ENCODE measurements at regions not wholly inside any gene's neighbourhood (a gene's known extent, or its start where the extent isn't known, plus 50 kb on each side); places are given as distances from the start of the nearest gene placed in this dataset.
"Not testable (repeated sequence)": the region's sequence is repeated elsewhere in the genome, so short reads cannot be mapped to it uniquely, and the experiment has no call there.

- Histone ChIP-seq H3K27ac (no peak overlapping the region), H3K36me3 (no peaks in the 10 kb centered on the region), H3K4me3 (no peak overlapping the region), H3K9me3 (replicated peaks) (no peaks in the 10 kb centered on the region), H3K27me3 (replicated peaks) (no peaks in the 10 kb centered on the region), H3K4me1 (replicated peaks) (no peaks in the 10 kb centered on the region)
- DNase-seq (ENCODE audit: low read depth in 1 of 2, low spot score in 2 of 2) = no peak
These were observed 461.5 kb upstream of the PROX1 start for GRCh38 chr1:213526306-213526705.

GRCh38 chr1:213530611-213531320 lies 457.0 kb upstream of the PROX1 start:
- H3K4me1 ChIP-seq (replicated peaks) = no peaks in the 10 kb centered on the region
- no peak for DNase-seq (ENCODE audit: low read depth in 1 of 2, low spot score in 2 of 2)
- no peak overlapping the region for H3K27ac ChIP-seq
- H3K27me3 ChIP-seq (replicated peaks) = no peaks in the 10 kb centered on the region
- no peak overlapping the region for H3K4me3 ChIP-seq
- no peaks in the 10 kb centered on the region for H3K36me3 ChIP-seq
- H3K9me3 ChIP-seq (replicated peaks) = no peaks in the 10 kb centered on the region

GRCh38 chr1:213531369-213532310 lies 456.1 kb upstream of the PROX1 start:
- DNase-seq (ENCODE audit: low read depth in 1 of 2, low spot score in 2 of 2) = no peak
- no peaks in the 10 kb centered on the region for H3K36me3 ChIP-seq
- H3K9me3 ChIP-seq (replicated peaks) = no peaks in the 10 kb centered on the region
- H3K27me3 ChIP-seq (replicated peaks) = no peaks in the 10 kb centered on the region
- H3K4me1 ChIP-seq (replicated peaks) = no peaks in the 10 kb centered on the region
- H3K27ac ChIP-seq = no peak overlapping the region
- H3K4me3 ChIP-seq = no peak overlapping the region

- no peak for DNase-seq (ENCODE audit: low read depth in 1 of 2, low spot score in 2 of 2)
- H3K27me3 ChIP-seq (replicated peaks) = no peaks in the 10 kb centered on the region
- H3K4me1 ChIP-seq (replicated peaks) = no peaks in the 10 kb centered on the region
- H3K9me3 ChIP-seq (replicated peaks) = no peaks in the 10 kb centered on the region
- H3K4me3 ChIP-seq = no peak overlapping the region
- no peak overlapping the region for H3K27ac ChIP-seq
- H3K36me3 ChIP-seq = no peaks in the 10 kb centered on the region
These were observed 454.6 kb upstream of the PROX1 start for GRCh38 chr1:213533125-213533524.

- Histone ChIP-seq H3K27ac (no peak overlapping the region), H3K4me3 (no peak overlapping the region), H3K9me3 (replicated peaks) (no peaks in the 10 kb centered on the region), H3K36me3 (no peaks in the 10 kb centered on the region), H3K4me1 (replicated peaks) (no peaks in the 10 kb centered on the region), H3K27me3 (replicated peaks) (no peaks in the 10 kb centered on the region)
- no peak for DNase-seq (ENCODE audit: low read depth in 1 of 2, low spot score in 2 of 2)
These were observed 452.1 kb upstream of the PROX1 start for GRCh38 chr1:213535679-213536078.

GRCh38 chr1:213538251-213538650 lies 449.5 kb upstream of the PROX1 start:
- H3K27ac ChIP-seq = no peak overlapping the region
- no peaks in the 10 kb centered on the region for H3K36me3 ChIP-seq
- H3K4me3 ChIP-seq = no peak overlapping the region
- H3K9me3 ChIP-seq (replicated peaks) = no peaks in the 10 kb centered on the region
- H3K27me3 ChIP-seq (replicated peaks) = no peaks in the 10 kb centered on the region
- no peak for DNase-seq (ENCODE audit: low read depth in 1 of 2, low spot score in 2 of 2)
- H3K4me1 ChIP-seq (replicated peaks) = no peaks in the 10 kb centered on the region

DNA sequence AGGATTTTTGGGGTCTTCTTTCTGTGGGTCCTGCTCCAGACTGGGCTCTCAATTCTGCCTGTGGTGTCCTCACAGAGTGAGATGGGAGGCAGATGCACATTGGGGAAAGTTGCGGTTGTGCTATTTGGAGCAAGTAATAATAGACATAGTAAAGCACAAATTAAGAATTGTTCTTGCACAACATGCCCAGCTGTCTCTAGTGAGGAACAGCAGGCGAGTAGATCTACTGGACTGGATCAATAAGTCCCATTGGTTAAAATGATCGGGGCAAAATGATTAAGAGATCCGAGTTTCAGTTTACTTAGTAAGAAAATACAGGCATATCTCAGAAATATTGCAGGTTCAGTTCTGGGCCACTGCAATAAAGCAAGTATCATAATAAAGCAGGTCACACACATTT lies 448.3 kb upstream of the PROX1 start:
- no peaks in the 10 kb centered on the region for H3K9me3 ChIP-seq (replicated peaks)

GRCh38 chr1:213541641-213542040 lies 446.1 kb upstream of the PROX1 start:
- H3K9me3 ChIP-seq (replicated peaks) = no peaks in the 10 kb centered on the region
- no peak overlapping the region for H3K27ac ChIP-seq
- no peak for DNase-seq (ENCODE audit: low read depth in 1 of 2, low spot score in 2 of 2)
- no peaks in the 10 kb centered on the region for H3K4me1 ChIP-seq (replicated peaks)
- H3K36me3 ChIP-seq = no peaks in the 10 kb centered on the region
- no peak overlapping the region for H3K4me3 ChIP-seq
- no peaks in the 10 kb centered on the region for H3K27me3 ChIP-seq (replicated peaks)

More for the DNA sequence above, 448.3 kb upstream of the PROX1 start:
- Histone ChIP-seq H3K4me1 (replicated peaks) (no peaks in the 10 kb centered on the region), H3K27ac (no peak overlapping the region), H3K4me3 (no peak overlapping the region), H3K36me3 (no peaks in the 10 kb centered on the region), H3K27me3 (replicated peaks) (no peaks in the 10 kb centered on the region)
- no peak for DNase-seq (ENCODE audit: low read depth in 1 of 2, low spot score in 2 of 2)

GRCh38 chr1:213545181-213545580 lies 442.6 kb upstream of the PROX1 start:
- DNase-seq (ENCODE audit: low read depth in 1 of 2, low spot score in 2 of 2); H3K9me3 ChIP-seq (replicated peaks); H3K4me3 ChIP-seq; H3K27me3 ChIP-seq (replicated peaks); H3K27ac ChIP-seq; H3K4me1 ChIP-seq (replicated peaks); H3K36me3 ChIP-seq: not testable (repeated sequence)

- Histone ChIP-seq H3K36me3 (no peaks in the 10 kb centered on the region), H3K4me1 (replicated peaks) (no peaks in the 10 kb centered on the region), H3K27me3 (replicated peaks) (no peaks in the 10 kb centered on the region), H3K9me3 (replicated peaks) (no peaks in the 10 kb centered on the region), H3K4me3 (no peak overlapping the region), H3K27ac (no peak overlapping the region)
- no peak for DNase-seq (ENCODE audit: low read depth in 1 of 2, low spot score in 2 of 2)
These were observed 437.8 kb upstream of the PROX1 start for GRCh38 chr1:213549982-213550381.

- no peak overlapping the region for H3K4me3 ChIP-seq
- no peaks in the 10 kb centered on the region for H3K4me1 ChIP-seq (replicated peaks)
- no peak for DNase-seq (ENCODE audit: low read depth in 1 of 2, low spot score in 2 of 2)
- H3K27me3 ChIP-seq (replicated peaks) = no peaks in the 10 kb centered on the region
- no peak overlapping the region for H3K27ac ChIP-seq
- no peaks in the 10 kb centered on the region for H3K9me3 ChIP-seq (replicated peaks)
- H3K36me3 ChIP-seq = no peaks in the 10 kb centered on the region
These were observed 437.0 kb upstream of the PROX1 start for GRCh38 chr1:213550804-213551203.

- no peak overlapping the region for H3K4me3 ChIP-seq
- H3K9me3 ChIP-seq (replicated peaks) = no peaks in the 10 kb centered on the region
- H3K4me1 ChIP-seq (replicated peaks) = no peaks in the 10 kb centered on the region
- H3K27me3 ChIP-seq (replicated peaks) = no peaks in the 10 kb centered on the region
- no peaks in the 10 kb centered on the region for H3K36me3 ChIP-seq
- DNase-seq (ENCODE audit: low read depth in 1 of 2, low spot score in 2 of 2) = no peak
- H3K27ac ChIP-seq = no peak overlapping the region
These were observed 435.7 kb upstream of the PROX1 start for GRCh38 chr1:213552045-213552444.

GRCh38 chr1:213560226-213560625 lies 427.5 kb upstream of the PROX1 start:
- Histone ChIP-seq H3K27ac (no peak overlapping the region), H3K36me3 (no peaks in the 10 kb centered on the region), H3K27me3 (replicated peaks) (no peaks in the 10 kb centered on the region), H3K9me3 (replicated peaks) (0 out of 2 replicates have a peak, but pooled peaks cover 3% of the 10 kb centered on the region), H3K4me3 (no peak overlapping the region), H3K4me1 (replicated peaks) (no peaks in the 10 kb centered on the region)
- DNase-seq (ENCODE audit: low read depth in 1 of 2, low spot score in 2 of 2) = no peak

DNA sequence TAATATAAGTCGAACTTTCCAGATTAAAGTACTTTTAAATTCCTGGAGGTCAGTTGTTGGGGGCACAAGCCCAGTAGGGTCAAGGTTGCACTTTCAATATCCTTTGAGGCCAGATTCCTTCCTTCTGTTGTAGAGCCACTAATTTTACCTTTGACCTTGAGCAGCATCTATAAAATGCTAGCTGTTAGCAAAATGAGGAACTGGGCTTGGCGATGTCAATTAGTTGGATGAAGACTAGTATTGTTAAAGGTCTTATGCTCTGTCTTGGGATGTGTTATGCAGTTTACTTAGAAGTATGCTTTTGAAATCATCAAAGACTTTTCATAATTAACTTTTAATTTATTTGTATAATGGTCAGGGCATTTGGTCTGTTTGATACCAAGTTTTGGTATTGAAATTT lies 425.9 kb upstream of the PROX1 start:
- DNase-seq (ENCODE audit: low read depth in 1 of 2, low spot score in 2 of 2) = no peak
- Histone ChIP-seq H3K9me3 (replicated peaks) (0 out of 2 replicates have a peak, but pooled peaks cover 3% of the 10 kb centered on the region), H3K27ac (no peak overlapping the region), H3K4me3 (no peak overlapping the region), H3K36me3 (no peaks in the 10 kb centered on the region), H3K27me3 (replicated peaks) (no peaks in the 10 kb centered on the region), H3K4me1 (replicated peaks) (no peaks in the 10 kb centered on the region)
